IPS-NIHi7 (cell line): ENCODE measurements at regions not wholly inside any gene's neighbourhood (a gene's known extent, or its start where the extent isn't known, plus 50 kb on each side); places are given as distances from the start of the nearest gene placed in this dataset.

Experiments
- DNase-seq: peaks from one replicate; pipeline ENCODE4 v3.0.0; 2012; ENCODE audit warnings: mixed read lengths; ENCODE audit errors: extremely low spot score

DNA sequence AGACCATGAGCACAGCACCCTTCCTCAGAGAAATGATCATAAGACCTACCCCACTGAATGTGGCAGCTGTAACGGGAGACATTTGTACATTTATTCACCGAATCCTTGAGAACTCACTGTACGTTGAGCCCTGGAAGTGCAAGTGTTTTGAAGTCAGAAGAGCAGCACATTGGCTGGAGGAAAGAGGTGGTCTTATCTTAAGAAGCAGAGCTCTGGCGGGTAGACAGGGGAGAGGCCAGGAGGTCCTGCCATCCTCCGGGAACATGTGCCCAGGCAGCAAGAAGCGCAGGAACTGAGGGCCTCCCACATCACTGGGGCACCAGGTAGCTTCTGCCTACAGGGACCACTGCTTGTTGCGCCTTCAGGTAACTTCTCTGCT lies 169.2 kb upstream of the IRF2BP2 start:
- no peak for DNase-seq

DNA sequence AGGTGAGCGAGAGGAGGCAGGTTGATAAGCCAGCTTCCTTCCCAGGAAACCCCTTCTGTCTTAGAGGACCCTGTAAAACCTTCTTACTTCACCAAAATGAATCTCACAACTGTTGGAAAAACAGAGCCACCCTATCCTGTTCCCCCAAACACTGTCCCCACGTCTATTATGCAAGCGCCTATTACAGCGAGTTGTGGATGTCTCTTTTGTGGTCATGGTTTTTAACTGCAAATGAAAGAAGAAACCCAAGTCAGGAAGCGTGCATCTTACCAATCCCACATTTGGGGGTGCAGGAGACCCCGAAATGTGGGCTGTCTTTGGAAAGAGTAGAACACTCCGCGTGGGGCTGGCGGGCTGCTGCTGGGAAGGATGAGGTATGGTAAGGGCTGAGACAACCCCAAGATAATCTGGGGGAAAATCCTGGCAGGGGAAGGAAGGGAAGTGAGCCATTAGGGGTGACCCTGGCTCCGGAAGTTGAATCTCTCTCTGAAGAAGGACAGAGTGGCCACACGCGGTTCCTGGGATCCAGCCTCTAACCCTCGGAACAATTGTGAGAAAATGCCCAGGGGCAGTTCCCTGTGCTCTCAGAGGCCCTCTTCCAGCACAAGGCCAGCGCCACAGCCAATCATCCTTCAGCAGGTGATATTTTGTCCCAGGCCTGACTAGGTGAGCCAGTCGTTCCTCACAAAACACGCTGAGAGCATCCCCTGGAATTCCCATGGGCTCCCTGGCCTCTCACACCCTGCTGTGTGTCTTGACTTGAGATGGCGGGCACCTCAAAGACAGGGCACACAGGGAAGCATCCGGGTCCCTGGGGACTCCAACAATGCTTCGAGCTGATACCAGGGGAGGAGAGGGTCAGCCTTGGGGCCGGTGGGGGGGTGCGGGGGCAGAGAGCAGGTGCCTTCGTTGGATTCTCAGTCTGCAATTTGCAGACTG lies 168.5 kb upstream of the IRF2BP2 start:
- DNase-seq: peak; percentile 65

DNA sequence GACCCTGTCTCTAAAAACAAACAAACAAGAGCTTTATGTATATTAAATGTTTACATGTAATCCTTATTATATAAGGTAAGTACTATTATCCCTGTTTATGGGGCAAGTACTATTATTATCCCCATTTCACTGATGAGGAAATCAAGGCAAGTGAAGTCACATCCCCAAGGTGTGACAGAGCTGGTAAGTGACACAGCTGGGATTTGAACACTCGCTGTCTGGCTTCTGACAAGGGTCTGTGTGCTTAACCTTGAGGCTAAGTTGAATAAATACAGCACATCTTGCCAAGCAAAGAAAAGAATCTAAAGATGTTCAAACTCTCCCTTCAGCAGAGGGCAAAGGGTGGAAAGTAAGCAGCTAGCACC lies 167.9 kb upstream of the IRF2BP2 start:
- DNase-seq: no peak

DNA sequence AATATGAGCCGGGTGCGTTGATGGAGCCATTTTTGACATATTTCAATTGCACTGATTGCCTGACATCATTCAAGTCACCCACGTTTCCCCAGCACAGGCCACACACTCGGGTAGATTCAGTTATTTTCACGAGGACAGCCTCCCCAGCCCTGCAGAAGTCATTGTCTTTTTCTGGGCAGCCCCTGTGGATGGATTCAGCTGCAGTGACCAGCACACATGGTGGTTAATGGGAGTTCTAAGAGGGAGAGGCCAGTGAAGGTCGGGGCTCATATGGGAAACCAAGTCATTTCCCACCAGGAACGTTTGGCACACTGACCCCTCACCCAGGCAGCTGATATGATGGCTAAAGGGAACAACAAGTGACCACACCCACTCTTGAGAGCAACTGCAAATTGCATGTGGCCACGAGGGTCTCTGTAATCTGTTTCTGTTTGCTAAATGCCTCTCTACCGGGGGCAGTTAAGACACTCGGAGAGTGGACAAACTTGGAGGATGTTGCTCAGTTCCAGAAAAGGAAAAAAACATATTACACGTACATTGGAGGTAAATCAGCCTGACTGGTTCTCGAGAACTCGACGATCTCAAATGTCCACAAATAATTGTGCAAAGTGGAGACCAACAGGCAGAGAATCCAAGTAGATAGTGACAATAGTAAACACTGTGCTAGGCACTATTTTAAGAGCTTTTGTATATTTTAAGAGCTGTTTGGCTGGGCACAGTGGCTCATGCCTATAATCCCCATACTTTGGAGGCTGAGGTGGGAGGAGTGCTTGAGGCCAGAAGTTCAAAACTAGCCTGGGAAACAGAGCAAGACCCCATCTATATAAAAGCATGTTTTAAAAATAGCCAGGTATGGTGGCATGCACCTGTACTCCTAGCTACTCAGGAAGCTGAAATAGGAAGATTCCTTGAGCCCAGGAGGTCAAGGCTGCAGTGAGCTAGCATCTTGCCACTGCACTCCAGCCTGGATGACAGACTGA lies 167.2 kb upstream of the IRF2BP2 start:
- DNase-seq: no peak

DNA sequence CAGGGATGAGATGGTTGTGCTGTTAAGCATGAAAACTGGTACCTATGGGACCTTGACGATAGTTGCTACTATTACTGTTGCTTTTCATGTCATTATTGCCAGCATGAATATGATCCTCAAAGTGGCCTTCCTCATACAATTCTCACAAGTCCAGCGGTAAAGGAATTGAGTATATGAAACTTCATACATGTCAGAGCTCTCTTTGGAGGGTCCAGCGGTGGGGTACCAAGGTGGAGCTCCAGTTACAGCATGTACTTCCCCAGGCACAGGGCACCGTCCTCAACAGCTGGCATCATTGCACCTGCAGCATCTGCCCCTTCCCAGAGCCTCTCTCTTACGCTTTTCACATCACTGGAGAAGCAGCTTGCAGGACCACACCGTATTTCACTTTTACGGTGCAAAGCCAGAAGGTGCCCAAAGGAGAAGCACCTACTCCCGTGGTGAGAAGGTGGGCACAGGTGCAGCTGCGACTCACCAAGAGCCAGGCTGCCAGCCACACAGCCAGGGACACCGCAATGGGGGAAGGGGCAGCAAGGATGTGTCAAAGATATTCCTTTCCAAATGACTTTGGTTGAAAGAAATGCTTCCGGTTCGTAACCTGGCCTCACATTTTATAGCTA lies 166.4 kb upstream of the IRF2BP2 start:
- DNase-seq: no peak

DNA sequence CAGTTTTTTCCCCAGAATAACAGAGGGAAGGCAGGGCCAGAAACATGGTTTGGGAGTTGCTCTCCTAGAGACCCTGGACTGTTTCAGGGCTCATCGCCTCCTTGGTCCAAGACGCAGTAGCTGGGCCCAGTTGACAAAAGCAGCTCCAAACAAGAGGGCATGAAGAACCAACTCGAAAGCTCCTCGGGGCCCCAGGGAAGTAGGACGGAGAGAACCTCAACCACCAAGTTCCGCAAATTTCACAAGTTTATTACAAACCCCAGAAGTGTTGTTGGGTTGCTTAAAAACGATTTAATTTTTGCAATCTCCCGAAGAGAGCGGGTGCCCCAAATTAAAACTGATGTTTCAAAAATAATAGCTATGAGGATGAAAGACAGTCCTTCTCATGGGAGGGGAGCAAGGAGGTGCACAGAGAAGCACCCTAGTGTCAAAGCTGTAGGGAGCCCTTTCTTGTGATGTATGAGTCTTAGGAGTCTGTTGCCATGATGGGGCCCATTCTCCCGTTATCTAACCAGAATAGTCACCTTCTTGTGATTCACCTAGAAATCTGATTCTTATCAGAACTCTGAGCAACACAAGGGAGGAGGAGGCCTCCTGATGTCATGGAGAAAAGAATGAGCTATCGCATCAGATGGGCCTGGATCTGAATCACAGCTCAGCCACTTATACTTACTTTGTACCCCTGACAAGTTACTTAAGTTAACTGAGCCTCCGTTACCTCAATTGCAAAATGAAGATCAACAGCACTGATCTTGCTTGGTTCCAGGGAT lies 165.7 kb upstream of the IRF2BP2 start:
- no peak for DNase-seq

DNA sequence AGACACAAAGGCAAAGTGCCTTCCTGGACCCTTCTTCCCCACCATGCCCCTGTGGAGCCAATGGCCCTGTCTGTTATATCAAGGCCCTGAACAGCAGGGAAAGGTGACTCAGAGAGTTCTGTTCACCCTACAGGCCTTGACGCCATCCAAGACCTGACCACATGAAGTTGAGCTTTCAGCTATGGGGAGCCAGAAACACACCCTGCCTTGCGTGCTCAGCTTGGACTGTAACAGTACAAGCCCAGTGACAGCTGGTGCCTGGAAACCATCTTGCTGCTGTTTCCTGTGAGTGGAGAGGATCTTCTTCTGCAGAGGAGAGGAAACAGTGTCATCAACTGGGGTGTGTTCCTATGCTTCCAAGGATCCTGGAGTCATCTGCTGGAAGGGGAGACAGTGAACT lies 165.0 kb upstream of the IRF2BP2 start:
- DNase-seq: no peak

DNA sequence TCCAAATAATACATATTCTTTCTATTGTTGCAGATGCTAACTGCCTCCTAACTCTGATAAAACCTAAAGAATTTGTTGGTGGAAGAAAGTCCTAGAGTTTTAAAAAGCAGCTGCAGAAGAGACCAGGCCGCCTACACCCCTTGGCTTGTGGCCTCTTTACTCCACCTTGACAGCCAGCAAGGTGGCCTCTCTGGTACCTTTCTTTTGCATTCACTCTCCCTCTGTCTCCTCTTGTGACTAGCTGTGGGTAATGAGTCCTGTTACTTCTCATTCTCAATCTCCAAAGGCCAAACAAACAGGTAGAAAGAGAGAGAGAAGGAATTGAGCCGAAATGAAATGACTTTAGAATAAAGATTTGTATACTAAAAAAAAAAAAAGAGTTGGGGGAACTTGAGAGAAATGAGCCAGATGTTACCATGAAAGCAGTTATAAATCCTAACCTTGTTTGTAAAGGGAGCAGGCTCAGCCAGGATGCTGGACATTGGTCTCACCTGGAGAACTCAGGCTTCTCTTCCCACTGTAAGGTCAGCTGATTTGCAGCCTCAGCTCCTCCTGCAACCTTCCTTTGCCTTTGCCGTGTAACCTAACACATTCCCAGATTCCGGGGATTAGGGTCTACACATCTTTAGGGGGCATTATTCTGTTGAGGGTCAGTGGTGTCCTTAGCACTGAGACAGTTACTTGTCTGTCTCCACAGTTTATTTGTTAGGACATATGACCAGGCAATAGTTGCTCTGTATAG lies 164.1 kb upstream of the IRF2BP2 start:
- no peak for DNase-seq

DNA sequence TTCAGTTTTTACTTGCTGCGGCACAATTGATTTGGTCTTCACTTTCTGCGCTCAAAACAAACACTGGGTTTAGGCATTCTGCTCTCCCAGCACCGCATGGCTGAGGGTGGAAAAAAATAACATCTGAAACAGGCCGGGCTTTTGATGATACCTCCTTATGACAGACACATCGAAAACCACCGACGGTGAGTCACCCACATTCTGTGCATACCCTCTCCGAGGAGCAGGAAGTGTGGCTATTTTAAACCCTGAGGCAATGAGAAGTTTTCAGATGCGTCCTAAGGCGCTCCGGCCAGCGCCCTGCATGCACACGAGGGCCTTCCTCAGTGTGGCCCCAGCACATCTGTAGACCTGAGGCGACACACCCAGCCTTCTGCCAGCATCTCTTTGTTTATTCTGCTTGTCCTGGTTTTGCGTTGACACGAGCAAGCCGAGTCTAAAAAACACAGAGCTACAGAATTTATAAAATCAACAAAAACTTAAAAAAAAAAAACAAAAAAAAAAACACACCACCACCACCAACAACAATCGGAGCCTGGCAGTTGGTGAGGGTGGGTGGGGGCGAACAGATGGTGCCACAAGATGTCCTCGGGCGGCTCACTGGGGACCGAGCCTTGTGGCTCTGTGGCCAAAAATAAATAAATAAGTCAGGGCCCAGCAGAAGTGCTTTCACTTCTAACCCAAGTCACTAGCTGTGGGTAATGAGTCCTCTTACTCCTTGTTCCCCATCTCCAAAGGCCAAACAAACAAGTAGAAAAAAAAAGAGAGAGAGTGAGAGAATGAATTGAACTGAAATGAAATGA lies 162.6 kb upstream of the IRF2BP2 start:
- peak; percentile 71 for DNase-seq

DNA sequence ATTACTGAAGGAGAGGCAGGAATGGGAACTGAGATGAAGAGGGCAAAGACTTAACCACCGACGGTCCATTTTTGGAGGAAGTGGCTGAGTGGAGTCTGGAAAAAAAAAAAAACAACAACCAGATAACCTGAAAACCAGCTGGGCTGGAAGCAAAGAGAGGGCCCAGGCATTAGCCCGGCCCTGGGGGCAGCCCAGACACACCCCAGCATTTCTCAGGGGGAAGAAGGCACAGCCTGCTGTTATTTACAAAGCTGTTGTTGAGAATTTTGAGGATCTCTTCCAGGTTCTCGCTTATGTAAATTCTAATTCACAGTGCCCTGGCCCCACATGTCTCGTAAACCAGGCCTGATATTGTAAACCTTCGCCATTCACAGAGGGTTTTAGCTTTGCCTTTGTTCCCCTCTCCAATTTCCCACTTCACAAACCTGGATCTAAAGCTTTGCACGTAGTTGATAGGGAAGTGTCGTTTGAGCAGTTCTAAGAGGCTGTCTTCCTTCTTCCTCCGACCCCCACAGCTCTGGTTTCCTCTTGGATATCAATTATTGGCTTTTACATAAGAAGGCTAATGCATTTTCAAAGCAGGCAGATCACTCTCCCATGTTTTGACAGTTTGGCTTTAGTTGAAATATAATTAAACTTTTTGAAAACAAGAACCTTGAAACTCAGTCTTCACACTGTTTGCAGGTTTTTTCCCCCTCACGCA lies 161.8 kb upstream of the IRF2BP2 start:
- no peak for DNase-seq

DNA sequence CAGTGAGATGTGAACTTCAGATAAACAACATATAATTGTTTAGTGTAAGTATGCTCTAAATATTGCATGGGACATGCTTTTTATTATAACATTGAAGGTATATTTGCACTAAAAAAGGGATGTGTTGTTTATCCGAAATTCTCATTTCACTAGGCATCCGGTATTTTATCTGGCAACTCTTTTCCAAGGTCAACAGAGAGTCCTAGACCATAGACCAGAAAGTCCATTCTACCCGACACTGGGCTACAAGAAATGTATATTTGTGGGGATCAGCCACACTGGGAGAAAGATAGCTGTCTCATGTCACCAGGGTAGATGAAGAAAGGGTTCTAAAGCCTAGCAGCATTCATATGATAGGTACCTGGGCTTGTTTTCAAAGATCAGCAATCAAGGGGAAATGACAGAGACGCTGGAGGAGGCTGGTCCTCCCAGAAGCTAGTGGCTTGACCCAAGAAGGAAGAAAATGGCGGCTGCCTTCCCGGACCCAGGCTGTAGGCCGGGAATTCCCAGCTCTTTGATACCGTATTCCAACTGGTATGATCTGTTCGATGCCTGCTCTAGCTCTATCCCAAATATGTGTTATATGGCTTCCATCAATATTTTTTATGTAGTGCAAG lies 161.1 kb upstream of the IRF2BP2 start:
- no peak for DNase-seq

DNA sequence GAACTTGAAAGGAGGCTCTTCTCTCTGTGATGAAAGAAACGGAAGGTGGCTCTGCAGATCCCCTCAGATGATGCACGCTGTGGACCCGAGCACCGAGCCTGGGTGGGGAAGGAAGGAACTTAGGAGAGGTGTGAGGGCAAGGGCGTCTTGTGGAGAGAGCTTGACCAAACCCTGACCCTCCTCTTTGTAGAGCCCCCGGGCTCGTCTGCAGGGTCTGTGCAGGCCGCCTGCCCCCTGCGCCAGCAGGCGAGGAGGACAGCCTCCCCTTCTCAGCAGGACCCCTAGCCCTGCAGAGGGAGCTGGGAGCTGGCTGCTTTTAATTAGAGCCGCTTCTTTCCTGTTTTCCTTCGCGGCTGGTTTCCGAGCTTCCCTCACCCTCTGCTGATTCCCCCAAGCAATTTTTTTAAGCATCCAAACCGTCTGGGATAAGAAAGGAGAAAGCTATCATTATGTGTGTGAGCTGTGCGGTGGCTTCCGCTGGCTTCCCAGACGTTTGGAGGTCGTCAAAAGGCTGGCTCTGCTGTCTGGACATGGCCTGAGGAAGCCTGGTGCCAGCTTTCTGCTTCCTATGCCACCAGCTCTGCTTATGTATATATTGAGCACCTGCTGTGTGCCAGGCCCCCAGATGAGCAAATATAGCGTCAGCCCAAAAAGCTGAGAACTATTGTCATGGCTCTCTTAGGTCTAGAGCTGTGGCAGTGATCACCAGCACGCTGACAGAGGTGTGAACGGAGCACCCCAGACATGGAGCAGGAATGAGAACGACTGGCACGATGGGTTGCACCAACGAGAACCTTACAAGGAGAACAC lies 160.2 kb upstream of the IRF2BP2 start:
- no peak for DNase-seq

DNA sequence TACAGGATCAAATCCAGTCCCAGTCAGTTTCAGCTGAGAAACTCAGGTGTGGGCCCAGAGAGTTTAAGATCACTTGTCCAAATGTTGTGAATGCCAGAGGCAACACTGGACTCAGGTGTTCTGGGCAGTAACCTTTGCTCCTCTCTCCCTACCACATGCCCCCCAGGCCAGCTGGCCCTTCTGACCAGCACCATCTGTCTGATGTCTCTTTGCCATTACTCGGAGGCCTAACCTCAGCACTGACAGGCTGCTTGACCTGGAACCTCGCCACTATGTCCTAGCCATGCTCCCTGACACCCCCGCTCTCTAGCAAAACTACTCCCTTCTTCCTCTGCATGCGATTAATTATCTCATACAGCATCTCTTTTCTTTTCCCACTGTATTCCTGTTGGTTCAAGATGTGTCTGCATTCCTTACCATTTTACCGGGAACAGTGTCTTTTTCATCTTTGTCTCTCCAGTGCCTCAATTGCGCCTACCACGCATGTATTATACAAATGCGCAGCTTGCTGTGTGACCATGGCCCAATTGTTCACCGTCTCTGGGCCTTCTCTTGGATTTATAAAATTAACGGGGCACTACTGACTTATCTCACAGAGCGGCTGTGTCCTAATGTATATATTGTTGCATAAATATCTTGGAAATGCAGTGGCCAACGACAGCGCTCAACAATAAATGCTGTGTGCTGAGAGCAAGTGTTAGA lies 159.5 kb upstream of the IRF2BP2 start:
- no peak for DNase-seq

DNA sequence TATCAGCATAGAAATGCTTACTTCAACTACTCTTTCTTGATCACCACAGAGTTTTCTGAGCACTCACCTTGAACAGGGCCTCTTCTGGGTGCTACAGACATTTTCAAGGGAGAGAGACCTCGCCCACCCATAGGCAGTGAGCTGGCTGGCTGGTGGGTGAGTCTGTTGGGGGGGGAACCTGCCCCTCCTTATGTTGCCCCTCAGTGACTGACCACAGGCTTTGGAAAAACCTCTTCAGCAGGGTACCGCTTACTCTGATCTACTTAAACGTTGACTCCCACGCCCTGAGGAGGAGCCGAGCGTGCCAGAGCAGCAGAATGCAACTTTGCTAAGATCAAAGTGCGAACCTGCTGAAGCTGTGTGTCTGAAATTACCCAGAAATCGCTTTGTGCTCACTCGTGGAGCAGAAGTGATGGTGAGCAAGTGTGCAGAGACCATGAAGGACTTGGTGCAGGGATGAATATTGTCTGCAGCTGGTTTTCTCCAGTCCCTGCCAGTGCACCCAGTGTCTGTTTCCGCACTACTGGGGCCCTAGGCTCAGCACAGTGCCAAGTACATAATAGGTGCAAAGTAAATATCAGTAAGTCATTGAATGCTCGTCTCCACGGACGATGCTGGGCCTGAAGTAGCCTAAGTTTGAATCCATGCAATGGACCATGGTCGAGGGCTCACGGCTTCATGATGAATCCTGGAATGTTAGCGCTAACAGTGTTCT lies 158.7 kb upstream of the IRF2BP2 start:
- DNase-seq: no peak

DNA sequence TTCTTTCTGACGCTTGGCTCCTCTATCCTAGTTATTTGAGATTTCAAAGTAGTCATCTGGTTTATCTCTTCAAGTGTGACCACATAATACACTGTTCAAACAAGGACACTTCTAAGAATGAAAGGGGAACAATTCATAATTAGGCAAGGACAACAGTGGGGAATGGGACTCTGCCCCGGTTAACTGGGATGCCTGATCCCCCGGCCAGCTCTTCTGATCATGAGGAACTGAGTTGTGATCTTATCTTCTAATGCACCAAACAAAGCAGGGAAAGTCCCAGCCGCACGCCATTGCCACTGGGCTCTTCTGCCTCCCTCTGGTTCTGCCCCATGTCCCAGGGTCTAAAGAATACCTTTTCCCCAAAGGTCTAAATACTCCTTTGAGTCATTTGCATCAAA lies 158.2 kb upstream of the IRF2BP2 start:
- DNase-seq: no peak

DNA sequence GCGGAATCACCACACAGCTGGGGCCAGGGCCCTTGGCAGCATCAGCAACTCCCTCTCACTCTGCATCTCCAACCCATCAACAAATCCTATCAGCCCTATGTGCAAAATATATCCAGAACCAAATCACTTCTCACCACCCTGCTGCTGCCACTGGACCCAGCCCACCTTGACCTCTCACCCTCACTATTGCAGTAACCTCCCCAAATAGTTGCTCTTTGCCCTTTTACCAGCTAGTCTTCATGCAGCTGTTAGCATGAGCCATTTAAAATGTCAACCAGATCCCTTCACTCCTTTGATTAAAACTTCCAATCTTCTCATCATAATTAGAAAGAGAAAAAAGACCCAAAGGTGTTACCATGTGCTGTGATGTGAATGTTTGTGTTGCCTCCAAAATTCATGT lies 155.7 kb upstream of the IRF2BP2 start:
- DNase-seq: no peak

DNA sequence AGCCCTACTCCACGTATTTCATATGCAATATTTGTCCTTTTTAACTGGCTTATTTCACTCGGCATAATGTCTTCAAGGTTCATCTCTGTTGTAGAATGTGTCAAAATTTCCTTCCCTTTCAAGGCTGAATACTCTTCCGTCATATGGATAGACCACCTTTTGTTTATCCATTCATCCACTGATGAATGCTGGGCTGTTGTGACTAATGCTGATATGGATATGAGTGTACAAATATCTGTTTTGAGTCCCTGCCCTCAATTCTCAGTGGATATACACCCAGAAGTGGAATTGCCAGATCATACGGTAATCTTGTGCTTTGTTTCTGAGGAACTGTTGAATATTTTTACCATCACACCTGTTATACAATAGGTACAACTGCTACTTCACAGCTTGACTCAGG lies 155.2 kb upstream of the IRF2BP2 start:
- no peak for DNase-seq
